ENCODE measurements at regions not wholly inside any gene's neighbourhood (a gene's known extent, or its start where the extent isn't known, plus 50 kb on each side); places are given as distances from the start of the nearest gene placed in this dataset.
A peak's percentile ranks its signal among the peaks of the same experiment; 100 is the strongest.
"Not testable (repeated sequence)": the region's sequence is repeated elsewhere in the genome, so short reads cannot be mapped to it uniquely, and the experiment has no call there.

DNA sequence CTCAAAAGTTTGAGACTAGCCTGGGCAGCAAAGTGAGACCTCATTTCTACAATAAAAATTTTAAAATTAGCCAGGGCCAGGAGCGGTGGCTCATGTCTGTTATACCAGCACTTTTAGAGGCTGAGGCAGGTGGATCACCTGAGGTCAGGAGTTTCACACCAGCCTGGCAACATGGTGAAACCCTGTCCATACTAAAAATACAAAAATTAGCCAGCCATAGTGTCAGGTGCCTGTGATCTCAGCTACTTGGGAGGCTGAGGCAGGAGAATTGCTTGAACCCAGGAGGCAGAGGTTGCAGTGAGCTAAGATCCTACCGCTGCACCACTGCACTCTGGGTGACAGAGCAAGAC lies 85.1 kb upstream of the MAP4 start:
- not testable (repeated sequence) for DNase-seq (ENCODE audit: low read depth)

DNA sequence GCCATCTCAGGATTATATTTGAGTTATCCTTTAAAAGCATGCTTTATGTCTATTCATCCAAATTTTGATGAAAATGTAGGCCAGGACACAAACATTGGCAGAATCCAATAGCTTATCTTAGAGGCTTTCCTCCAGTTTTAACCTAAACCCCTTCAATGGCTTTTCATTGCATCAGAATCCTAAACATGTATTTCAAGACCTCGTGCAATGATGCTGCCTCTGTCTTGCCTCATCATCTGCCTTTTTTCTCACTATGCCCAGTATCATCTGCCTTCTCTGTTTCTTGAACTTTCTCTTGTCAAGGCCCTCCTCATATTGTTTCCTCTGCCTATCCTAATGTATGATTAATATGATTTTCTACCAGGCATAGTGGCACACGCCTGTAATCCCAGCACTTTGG lies 76.1 kb upstream of the MAP4 start:
- no peak for DNase-seq (ENCODE audit: low read depth)

DNA sequence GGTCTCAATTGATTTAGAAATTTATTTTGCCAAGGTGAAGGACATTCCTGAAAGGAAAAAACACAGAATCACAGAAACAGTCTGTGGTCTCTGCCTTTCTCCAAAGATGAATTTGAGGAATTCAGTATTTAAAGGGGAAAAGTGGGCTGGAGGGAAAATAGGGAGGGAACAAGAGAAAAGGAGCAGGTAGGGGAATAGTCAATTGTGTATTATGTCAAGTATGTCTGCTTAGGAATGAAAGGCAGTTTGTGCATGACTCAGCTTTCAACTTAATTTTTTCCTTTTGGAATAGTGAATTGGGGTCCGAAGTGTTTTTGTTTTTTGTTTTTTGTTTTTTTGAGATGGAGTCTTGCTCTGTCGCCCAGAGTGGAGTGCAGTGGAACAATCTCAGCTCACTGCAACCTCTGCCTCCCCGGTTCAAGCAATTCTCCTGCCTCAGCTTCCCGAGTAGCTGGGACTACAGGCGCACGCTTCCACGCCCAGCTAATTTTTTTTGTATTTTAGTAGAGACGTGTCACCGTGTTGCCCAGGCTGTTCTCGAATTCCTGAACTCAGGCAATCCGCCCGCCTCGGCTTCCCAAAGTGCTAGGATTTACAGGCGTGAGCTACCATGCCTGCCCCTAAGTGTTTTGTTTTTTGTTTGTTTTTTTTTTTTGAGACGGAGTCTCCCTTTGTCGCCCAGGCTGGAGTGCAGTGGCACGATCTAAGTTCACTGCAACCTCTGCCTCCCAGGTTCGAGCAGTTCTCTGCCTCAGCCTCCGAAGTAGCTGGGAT lies 74.1 kb upstream of the MAP4 start:
- no peak for DNase-seq (ENCODE audit: low read depth)

DNA sequence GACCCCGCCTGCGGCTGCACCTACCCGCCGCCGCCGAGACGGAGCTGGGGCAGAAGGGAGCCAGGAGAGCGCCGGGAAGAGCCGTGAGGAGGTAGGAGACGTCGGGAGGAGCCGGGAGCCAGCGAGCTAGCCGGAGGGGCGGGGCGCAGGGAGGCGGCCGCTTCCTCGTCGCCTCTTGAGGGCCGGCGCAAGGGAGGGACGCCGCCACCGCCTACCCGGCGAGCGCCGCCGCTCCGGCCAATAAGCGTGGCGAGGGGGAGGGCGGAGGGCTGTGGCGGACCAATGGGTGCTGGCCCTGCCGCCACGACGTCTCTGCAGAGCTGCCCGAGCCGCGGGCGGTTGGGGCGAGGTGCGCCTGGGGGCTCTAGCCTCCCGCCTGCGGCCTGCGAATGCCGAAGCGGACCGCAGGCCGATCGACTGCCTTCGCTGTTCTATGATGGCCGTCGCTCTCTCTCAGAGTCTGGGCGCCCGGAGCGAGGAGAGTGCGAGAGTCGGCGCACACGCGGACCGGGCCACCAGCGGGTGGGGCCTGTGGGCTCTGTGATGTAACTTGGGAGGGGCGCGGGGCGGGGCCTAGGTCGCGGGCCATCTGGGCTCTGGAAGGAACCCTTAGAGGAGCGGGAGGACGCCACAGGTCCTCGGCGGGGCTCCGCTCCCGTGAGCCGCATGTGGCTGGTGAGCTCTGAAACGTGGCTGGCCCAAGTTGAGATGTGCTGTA lies 72.7 kb upstream of the MAP4 start:
- peak; percentile 98 for DNase-seq (ENCODE audit: low read depth)

DNA sequence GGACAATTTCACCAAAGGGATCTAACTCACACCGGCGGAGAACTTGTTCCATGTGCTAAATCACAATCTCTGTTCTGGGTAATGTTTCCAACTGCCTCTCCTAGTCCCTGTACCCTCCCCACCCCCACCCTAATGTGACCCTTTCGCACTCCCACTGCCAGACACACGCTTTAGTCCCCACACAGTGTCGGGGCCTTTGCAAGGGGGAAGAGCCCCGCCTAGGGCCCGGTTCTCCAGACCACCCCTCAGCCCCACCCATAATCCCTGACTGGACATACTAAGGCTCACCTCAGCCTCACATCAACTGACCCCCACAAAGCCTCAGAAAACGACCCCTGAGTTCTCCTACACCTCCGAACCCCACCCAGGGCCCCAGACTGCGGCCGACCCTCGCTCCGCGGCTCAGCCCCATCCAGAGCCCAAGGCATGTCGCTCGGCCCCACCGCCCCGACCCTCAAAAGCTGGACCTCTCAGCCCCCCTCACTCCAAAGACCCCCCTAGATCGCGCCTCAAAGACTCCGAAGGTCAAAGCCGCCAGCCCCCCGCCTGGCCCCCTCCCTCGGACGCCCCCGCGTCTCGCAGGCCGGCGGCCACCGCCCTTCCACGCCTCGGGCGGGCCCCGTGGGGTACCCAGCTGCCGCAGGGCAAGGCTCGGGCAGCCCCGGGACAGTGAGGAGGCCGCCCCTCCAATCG lies 72.0 kb upstream of the MAP4 start:
- DNase-seq (ENCODE audit: low read depth): peak; percentile 30

DNA sequence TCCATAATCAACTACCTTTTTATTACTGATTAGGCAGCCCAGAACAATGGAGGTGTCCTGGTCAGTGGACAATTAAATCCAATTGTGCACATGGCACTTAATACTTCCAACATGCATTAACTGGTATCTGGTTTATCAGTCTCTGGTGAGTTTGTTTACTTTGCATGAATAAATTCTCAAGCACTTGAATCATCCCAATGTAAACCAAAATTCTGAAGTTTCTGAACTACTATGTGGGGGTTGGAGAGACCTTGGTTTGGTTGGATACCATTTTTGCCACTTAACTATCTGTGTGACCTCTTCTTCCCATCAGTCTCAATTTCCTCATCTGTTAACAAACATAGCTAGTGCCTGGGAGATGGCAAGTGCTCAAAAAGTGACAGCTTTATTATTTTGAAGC lies 70.5 kb upstream of the MAP4 start:
- DNase-seq (ENCODE audit: low read depth): peak; percentile 17

DNA sequence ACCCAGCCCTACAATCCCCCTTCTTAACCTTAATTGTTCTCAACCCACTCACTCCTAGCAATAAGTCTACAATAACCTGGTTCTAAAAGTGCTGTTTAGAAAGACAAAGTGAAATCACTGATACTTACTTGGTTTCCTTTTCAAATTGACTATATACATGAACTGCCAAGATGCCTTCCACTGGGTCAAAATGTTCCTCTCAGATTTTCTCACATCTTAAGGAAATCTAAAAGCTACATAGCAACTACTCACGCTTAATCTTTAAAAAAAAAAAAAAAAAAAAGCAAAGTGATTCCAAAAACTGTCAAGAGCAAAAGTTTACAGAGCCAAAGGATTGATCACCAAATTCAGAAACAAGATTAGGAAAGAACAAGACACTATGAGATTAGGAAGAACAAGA lies 68.7 kb upstream of the MAP4 start:
- DNase-seq (ENCODE audit: low read depth): no peak

DNA sequence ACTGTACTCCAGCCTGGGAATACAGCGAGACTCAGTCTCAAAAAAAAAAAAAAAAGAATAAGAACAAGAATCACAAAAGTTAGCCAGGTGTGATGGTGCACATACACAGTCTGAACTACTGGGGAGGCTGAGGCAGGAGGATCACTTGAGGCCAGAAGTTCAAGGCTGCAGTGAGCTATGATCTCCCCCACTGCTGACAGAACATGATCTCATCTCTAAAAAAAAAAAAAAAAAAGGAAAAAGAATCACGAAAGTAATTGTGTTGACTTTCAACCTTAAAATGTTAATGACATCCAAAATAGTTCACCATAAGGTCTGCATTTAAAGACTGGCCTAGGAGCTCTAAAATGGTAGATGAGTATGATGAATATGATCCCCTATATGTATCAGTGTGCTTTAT lies 68.0 kb upstream of the MAP4 start:
- no peak for DNase-seq (ENCODE audit: low read depth)

DNA sequence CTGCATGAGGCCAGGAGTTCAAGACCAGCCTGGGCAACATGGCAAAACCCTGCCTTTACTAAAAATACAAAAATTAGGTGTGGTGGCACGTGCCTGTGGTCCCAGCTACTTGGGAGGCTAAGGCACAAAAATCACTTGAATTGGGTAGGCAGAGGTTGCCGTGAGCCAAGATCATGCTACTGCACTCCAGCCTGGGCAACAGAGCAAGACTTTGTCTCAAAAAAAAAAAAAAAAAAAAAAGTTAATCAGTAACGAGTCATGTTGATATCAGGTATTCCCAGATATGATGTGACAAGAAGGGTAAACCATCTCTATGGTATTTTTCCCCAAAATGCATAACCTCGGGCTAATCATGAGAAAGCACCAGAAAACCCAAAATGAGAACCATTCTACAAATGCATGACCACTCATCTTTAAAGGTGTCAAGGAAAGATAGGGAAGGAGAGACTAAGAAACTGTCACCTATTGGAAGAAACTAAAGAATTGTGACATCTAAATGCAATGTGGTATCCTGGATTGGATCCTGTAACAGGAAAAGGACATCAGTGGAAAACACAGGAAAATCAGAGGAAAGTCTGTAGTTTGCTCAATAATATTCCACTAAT lies 66.5 kb upstream of the MAP4 start:
- no peak for DNase-seq (ENCODE audit: low read depth)

DNA sequence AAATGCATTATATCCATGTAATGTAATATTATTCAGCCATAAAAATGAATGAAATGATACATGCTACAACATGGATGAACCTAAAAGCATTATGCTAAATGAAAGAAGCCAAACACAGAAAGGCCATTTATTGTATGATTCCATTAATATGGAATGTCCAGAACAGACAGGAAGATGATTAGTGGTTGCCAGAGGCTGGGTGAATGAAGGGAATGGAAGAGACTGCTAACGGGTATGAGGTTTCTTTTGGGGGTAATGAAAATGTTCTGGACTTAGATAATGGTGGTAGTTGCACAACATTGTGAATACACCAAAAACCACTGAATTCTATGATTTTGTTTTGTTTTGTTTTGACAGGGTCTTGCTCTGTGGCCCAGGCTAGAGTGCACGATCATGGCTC lies 61.6 kb upstream of the MAP4 start:
- DNase-seq (ENCODE audit: low read depth): peak; percentile 10

DNA sequence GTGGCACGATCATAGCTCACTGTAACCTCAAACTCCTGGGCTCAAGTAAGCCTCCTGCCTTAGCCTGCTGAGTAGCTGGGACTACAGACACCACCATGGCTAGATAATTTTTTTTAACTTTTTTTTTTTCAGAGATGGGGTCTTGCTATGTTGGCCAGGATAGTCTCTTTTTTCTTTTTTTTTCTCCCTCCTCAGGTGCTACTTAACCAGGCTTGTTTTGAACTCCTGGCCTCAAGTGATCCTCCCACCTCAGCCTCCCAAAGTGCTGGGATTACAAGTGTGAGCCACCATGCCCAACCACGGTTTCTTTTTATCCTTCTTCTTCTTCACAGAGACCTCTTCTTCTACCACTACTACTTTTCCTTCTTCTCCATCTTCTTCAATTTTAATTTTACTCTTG lies 53.8 kb upstream of the MAP4 start:
- DNase-seq (ENCODE audit: low read depth): no peak

DNA sequence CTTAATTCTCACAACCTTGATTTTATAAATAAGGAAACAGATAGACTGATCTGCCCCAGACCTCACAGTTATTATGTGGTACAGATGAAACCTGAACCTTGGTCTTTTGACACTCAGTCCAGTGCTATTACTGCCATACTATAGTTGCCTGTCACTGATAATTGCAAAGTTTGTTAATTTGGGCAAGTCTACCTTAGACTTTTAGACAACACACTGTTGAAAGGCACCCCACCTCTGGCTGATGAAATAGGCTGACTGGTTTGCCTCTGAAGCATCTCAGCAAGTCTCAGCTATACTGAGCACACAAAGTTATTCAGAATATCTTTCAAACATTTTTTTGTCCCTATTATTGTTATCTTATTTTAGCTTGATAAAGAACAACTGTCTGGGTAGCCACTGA lies 53.1 kb upstream of the MAP4 start:
- no peak for DNase-seq (ENCODE audit: low read depth)

DNA sequence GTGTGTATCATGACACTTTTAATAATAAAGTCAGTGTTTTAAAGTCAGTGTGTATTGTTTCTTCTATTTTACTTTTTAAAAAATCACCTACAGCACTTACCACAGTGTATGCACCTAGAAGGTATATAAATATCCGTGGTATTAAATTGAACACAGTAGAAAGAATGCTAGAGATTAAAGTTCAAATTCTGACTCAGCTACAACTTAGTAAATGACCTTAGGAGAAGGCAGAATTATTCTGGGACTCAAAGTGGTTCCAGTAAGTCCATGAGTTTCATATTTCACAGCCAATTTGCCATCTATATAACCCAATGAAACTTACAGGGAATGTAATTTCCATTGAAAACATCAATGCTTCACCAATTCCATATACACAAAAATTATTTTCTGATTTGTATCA lies 52.7 kb upstream of the MAP4 start:
- DNase-seq (ENCODE audit: low read depth): no peak

DNA sequence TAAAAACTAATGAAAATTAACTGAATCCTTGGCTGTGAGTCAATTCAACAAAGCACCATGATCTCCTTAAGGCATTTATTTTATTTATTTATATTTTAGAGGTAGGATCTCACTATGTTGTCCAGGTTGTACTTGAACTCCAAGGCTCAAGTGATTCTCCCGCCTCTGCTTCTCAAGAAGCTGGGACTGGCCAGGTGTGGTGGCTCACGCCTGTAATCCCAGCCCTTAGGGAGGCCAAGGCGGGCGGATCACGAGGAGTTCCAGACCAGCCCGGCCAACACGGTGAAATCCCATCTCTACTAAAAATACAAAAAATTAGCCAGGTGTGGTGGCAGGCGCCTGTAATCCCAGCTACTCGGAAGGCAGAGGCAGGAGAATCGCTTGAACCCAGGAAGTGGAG lies 52.1 kb upstream of the MAP4 start:
- DNase-seq (ENCODE audit: low read depth): not testable (repeated sequence)

DNA sequence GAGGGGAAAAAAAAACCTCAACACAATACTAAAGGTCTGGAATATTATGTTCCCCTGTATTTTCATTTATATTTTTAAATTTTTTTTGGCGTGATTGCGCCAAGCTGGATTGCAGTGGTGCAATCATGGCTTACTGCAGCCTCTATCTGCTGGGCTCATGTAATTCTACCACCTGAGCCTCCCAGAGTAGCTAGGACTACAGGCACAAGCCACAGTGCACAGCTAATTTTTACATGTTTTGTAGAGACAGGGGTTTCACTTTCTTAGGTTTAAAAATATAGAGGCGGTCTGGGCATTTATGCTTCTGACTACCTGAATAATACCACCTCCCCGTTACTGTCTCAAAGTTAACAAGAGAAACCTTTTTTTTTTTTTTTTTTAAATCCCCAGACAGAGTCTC lies 51.1 kb upstream of the MAP4 start:
- no peak for DNase-seq (ENCODE audit: low read depth)

All from Daoy (cell line).